Osteoblast (primary cell): ENCODE measurements at regions not wholly inside any gene's neighbourhood (a gene's known extent, or its start where the extent isn't known, plus 50 kb on each side); places are given as distances from the start of the nearest gene placed in this dataset.

Source experiments
- DNase-seq: peaks from one replicate; pipeline ENCODE4 v3.0.0; 2011; ENCODE audit warnings: low spot score, mixed read lengths; ENCODE audit not compliant: insufficient read length; ENCODE audit errors: missing footprints
- H2AFZ ChIP-seq: 2 replicates; pipeline ENCODE4 v1.6.0; 2011; ENCODE audit warnings: mild to moderate bottlenecking, low read length
- H3K27ac ChIP-seq: 2 replicates; pipeline ENCODE4 v1.5.1; 2011; ENCODE audit warnings: mild to moderate bottlenecking, low read depth, low read length, moderate library complexity
- H3K27me3 ChIP-seq: 2 replicates; pipeline ENCODE4 v1.6.0; 2012; ENCODE audit warnings: mild to moderate bottlenecking, control low read depth, inconsistent platforms, low read length, moderate library complexity; ENCODE audit not compliant: insufficient read depth
- H3K36me3 ChIP-seq: 2 replicates; pipeline ENCODE4 v1.5.1; 2011; ENCODE audit warnings: mild to moderate bottlenecking, low read length, control low read depth, moderate library complexity; ENCODE audit not compliant: insufficient read depth
- H3K4me1 ChIP-seq: 2 replicates; pipeline ENCODE4 v1.5.1; 2011; ENCODE audit warnings: mild to moderate bottlenecking, low read length, control low read depth, moderate library complexity; ENCODE audit not compliant: insufficient read depth
- H3K4me2 ChIP-seq: 2 replicates; pipeline ENCODE4 v1.6.0; 2011; ENCODE audit warnings: mild to moderate bottlenecking, low read length; ENCODE audit not compliant: insufficient read depth
- H3K4me3 ChIP-seq: fragments of 200-600 bp; sonication (generic); 3 replicates; pipeline ENCODE4 v1.5.1; 2012; ENCODE audit warnings: mild to moderate bottlenecking, low read length, inconsistent platforms; ENCODE audit not compliant: insufficient read depth
- H3K79me2 ChIP-seq: 2 replicates; pipeline ENCODE4 v1.6.0; 2012; ENCODE audit warnings: mild to moderate bottlenecking, low read length, control low read depth, inconsistent platforms; ENCODE audit not compliant: insufficient read depth
- H3K9me3 ChIP-seq: 2 replicates; pipeline ENCODE4 v1.5.1; 2011; ENCODE audit warnings: low read depth, low read length, control low read depth
- H4K20me1 ChIP-seq: 2 replicates; pipeline ENCODE4 v1.6.0; 2012; ENCODE audit warnings: mild to moderate bottlenecking, low read length, control low read depth; ENCODE audit not compliant: insufficient read depth
- CTCF ChIP-seq: IDR thresholded peaks from 2 replicates; pipeline ENCODE4 v1.5.1; 2011; ENCODE audit warnings: mild to moderate bottlenecking, low read depth, low read length, moderate library complexity; ENCODE audit errors: extremely low read depth

DNA sequence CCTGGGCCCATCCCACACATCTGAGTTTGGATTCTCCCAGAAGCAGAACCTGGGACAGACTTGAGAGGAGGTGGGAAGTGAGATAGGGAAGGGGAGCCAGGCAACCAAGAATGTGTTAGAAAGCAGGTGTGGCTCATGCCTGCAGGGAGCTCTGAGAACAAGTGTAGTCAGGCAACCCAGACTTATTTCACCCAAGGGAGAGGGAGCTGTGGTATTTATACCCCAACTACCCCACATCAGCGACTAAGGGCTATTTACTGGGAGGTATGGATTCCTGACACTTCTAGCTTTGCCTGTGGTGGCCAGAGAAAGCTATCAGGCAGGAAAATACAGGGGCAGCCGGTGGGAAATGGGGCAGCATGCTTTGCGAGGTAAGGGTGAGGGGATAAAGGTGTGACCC is 125.8 kb upstream of the MSX1 start:
- Histone ChIP-seq H3K9me3 (no peaks in the 10 kb centered on the region), H3K79me2 (no peaks in the 10 kb centered on the region), H3K36me3 (no peaks in the 10 kb centered on the region), H3K4me3 (no peak overlapping the region), H4K20me1 (no peaks in the 10 kb centered on the region), H3K4me1 (no peaks in the 10 kb centered on the region), H2AFZ (no peak overlapping the region), H3K27me3 (peaks cover 40% of the 10 kb centered on the region), H3K4me2 (no peak overlapping the region), H3K27ac (no peak overlapping the region)
- no peak for DNase-seq
- no peak for TF ChIP-seq CTCF

DNA sequence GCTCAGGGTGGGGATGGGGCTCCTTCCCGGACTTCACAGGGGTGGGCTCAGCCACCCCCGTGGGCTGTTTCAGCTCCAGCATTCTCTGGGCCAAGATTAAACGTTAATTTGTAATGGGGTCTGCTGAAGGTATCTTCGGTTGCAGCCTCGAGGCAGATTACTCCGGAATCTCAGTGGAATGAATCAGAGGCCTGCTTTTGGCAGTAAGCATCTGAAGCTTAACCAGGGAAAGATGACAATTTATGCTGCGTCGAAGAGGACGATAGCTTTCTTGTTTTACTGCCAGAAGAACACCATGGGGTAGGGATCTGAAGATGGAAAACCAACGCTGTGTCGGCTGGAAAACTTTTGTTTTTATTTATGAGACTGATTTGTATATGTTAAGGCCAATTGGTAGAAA is 129.2 kb upstream of the MSX1 start:
- DNase-seq, result no peak
- Histone ChIP-seq H3K4me3 (no peak overlapping the region), H3K79me2 (no peaks in the 10 kb centered on the region), H3K27me3 (peaks cover 24% of the 10 kb centered on the region), H3K9me3 (peaks cover 9% of the 10 kb centered on the region), H3K27ac (no peak overlapping the region), H4K20me1 (no peaks in the 10 kb centered on the region), H3K36me3 (no peaks in the 10 kb centered on the region), H3K4me2 (no peak overlapping the region), H3K4me1 (no peaks in the 10 kb centered on the region), H2AFZ (no peak overlapping the region)
- TF ChIP-seq CTCF, result no peak

DNA sequence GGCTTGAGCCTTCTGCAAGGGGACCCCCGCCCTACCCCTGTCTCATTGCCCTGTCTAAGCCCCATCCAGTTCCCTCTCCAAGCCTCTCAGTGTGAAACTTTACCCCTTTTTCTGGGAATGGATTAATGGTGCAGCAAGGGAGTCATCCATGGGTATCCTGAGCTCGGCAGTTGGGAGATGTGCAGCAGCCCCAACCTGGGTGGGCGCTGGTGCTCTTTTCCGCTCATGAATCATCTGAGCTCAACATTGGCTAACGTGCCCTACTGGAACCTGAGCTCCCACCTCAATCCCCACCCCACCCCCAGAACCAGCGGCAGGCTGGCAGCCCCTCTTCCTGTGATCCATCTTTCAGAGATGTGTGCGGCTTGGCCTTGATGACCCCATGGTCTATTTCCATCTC is 130.3 kb upstream of the MSX1 start:
- Histone ChIP-seq H3K27me3 (peaks cover 14% of the 10 kb centered on the region), H4K20me1 (no peaks in the 10 kb centered on the region), H3K79me2 (no peaks in the 10 kb centered on the region), H2AFZ (no peak overlapping the region), H3K27ac (no peak overlapping the region), H3K4me3 (no peak overlapping the region), H3K36me3 (no peaks in the 10 kb centered on the region), H3K4me1 (no peaks in the 10 kb centered on the region), H3K9me3 (peaks cover 9% of the 10 kb centered on the region), H3K4me2 (no peak overlapping the region)
- DNase-seq, result no peak
- no peak for TF ChIP-seq CTCF

DNA sequence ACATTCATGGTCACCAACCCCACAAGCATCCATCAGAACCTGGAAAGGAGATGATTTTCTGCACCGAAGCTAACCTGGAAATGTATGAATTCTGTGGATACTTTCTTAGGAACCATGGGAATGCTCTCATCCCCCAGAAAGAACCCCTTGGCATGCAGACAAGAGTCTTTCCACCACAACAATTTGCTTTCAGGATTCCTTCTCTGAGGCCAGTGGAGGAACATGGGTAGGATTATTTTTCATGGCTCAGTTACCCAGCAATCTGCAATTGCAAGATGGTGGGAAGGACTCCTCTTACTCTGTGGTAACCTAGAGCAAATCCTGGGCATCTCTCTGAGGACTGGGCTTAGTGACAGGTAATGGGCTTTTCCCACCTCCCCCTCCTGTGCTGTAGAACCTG is 131.9 kb upstream of the MSX1 start:
- Histone ChIP-seq H3K27ac (no peak overlapping the region), H2AFZ (no peak overlapping the region), H3K9me3 (peaks cover 9% of the 10 kb centered on the region), H3K79me2 (no peaks in the 10 kb centered on the region), H3K4me2 (no peak overlapping the region), H3K27me3 (no peaks in the 10 kb centered on the region), H4K20me1 (no peaks in the 10 kb centered on the region), H3K4me1 (no peaks in the 10 kb centered on the region), H3K4me3 (no peak overlapping the region), H3K36me3 (no peaks in the 10 kb centered on the region)
- no peak for DNase-seq
- no peak for TF ChIP-seq CTCF
